Keratinocyte (primary cell): ENCODE measurements at regions not wholly inside any gene's neighbourhood (a gene's known extent, or its start where the extent isn't known, plus 50 kb on each side); places are given as distances from the start of the nearest gene placed in this dataset.

Experiments used
- CTCF ChIP-seq, 3 experiments: IDR thresholded peaks in 1 of 3; conservative IDR thresholded peaks in 1 of 3; optimal IDR thresholded peaks in 1 of 3; 2 replicates in 2 of 3; 3 replicates in 1 of 3; pipeline versions ENCODE3 to v1.5.1; 2011; ENCODE audit warnings: low read length in 3 of 3, mild to moderate bottlenecking in 3 of 3, moderate library complexity in 2 of 3, control low read depth in 1 of 3, inconsistent platforms in 1 of 3; ENCODE audit not compliant: insufficient read depth in 2 of 3; ENCODE audit errors: extremely low read depth in 1 of 3
- EZH2 ChIP-seq: IDR thresholded peaks from one replicate; pipeline ENCODE4 v1.6.1; 2012; ENCODE audit warnings: inconsistent platforms, mild to moderate bottlenecking, low read length, moderate library complexity

- TF ChIP-seq CTCF (optimal IDR thresholded peaks at IDR 0.05 in 1 of 3, IDR thresholded peaks at IDR 0.05 in 1 of 3, conservative IDR thresholded peaks at IDR 0.05 in 1 of 3; ENCODE audit: extremely low read depth in 1 of 3, insufficient read depth in 2 of 3, low read length in 3 of 3) (no peak), EZH2 (no peak)
Measured at GRCh38 chr16:77117707-77118106, 73.3 kb upstream of the MON1B start.
